ENCODE measurements at regions not wholly inside any gene's neighbourhood (a gene's known extent, or its start where the extent isn't known, plus 50 kb on each side); places are given as distances from the start of the nearest gene placed in this dataset.

GRCh38 chr2:4272261-4272858 is 569.0 kb downstream of the DCDC2C start:
- Histone ChIP-seq H3K27ac (no peak overlapping the region), H3K27me3 (replicated peaks; ENCODE audit: insufficient read depth) (no peaks in the 10 kb centered on the region), H3K4me3 (no peak overlapping the region), H3K4me1 (ENCODE audit: control insufficient read depth in 1 of 2, low read depth in 2 of 2) (no peaks in the 10 kb centered on the region), H3K36me3 (no peaks in the 10 kb centered on the region), H3K9me3 (no peaks in the 10 kb centered on the region)
- no peak for DNase-seq (ENCODE audit: low spot score)
- no peak for TF ChIP-seq CTCF (IDR thresholded peaks at IDR 0.05)
- ATAC-seq (ENCODE audit: insufficient number of reproducible peaks, low FRiP score, low read depth) = no peak

GRCh38 chr2:4278392-4278791 is 575.0 kb downstream of the DCDC2C start:
- no peaks in the 10 kb centered on the region for H3K27me3 ChIP-seq (replicated peaks; ENCODE audit: insufficient read depth)
- H3K9me3 ChIP-seq = no peaks in the 10 kb centered on the region
- no peak for DNase-seq (ENCODE audit: low spot score)
- no peak overlapping the region for H3K4me3 ChIP-seq
- TF ChIP-seq CTCF (IDR thresholded peaks at IDR 0.05) = no peak
- no peak overlapping the region for H3K27ac ChIP-seq
- no peaks in the 10 kb centered on the region for H3K4me1 ChIP-seq (ENCODE audit: control insufficient read depth in 1 of 2, low read depth in 2 of 2)
- H3K36me3 ChIP-seq = no peaks in the 10 kb centered on the region
- ATAC-seq (ENCODE audit: insufficient number of reproducible peaks, low FRiP score, low read depth) = no peak

GRCh38 chr2:4279431-4279830 is 576.1 kb downstream of the DCDC2C start:
- ATAC-seq (ENCODE audit: insufficient number of reproducible peaks, low FRiP score, low read depth) (no peak), DNase-seq (ENCODE audit: low spot score) (no peak)
- Histone ChIP-seq H3K9me3 (no peaks in the 10 kb centered on the region), H3K4me3 (no peak overlapping the region), H3K4me1 (ENCODE audit: control insufficient read depth in 1 of 2, low read depth in 2 of 2) (no peaks in the 10 kb centered on the region), H3K27me3 (replicated peaks; ENCODE audit: insufficient read depth) (no peaks in the 10 kb centered on the region), H3K27ac (no peak overlapping the region), H3K36me3 (no peaks in the 10 kb centered on the region)
- no peak for TF ChIP-seq CTCF (IDR thresholded peaks at IDR 0.05)

- Histone ChIP-seq H3K36me3 (no peaks in the 10 kb centered on the region), H3K9me3 (no peaks in the 10 kb centered on the region), H3K27me3 (replicated peaks; ENCODE audit: insufficient read depth) (no peaks in the 10 kb centered on the region), H3K4me1 (ENCODE audit: control insufficient read depth in 1 of 2, low read depth in 2 of 2) (no peaks in the 10 kb centered on the region), H3K27ac (no peak overlapping the region), H3K4me3 (no peak overlapping the region)
- DNase-seq (ENCODE audit: low spot score) (no peak), ATAC-seq (ENCODE audit: insufficient number of reproducible peaks, low FRiP score, low read depth) (no peak)
- no peak for TF ChIP-seq CTCF (IDR thresholded peaks at IDR 0.05)
Observed at GRCh38 chr2:4291430-4291829, 588.1 kb downstream of the DCDC2C start.

- no peaks in the 10 kb centered on the region for H3K27me3 ChIP-seq (replicated peaks; ENCODE audit: insufficient read depth)
- H3K4me3 ChIP-seq = no peak overlapping the region
- DNase-seq (ENCODE audit: low spot score) = no peak
- no peaks in the 10 kb centered on the region for H3K4me1 ChIP-seq (ENCODE audit: control insufficient read depth in 1 of 2, low read depth in 2 of 2)
- no peaks in the 10 kb centered on the region for H3K9me3 ChIP-seq
- TF ChIP-seq CTCF (IDR thresholded peaks at IDR 0.05) = no peak
- H3K27ac ChIP-seq = no peak overlapping the region
- no peak for ATAC-seq (ENCODE audit: insufficient number of reproducible peaks, low FRiP score, low read depth)
- no peaks in the 10 kb centered on the region for H3K36me3 ChIP-seq
Observed at GRCh38 chr2:4295680-4296079, 592.3 kb downstream of the DCDC2C start.

Measured in thoracic aorta (tissue), 2 donors.